ENCODE measurements at regions not wholly inside any gene's neighbourhood (a gene's known extent, or its start where the extent isn't known, plus 50 kb on each side); places are given as distances from the start of the nearest gene placed in this dataset.

- Mint-ChIP-seq H3K27me3 (ENCODE audit: unreplicated experiment) (peaks cover 7% of the 10 kb centered on the region), H3K27ac (ENCODE audit: unreplicated experiment) (no peak overlapping the region), H3K9me3 (ENCODE audit: unreplicated experiment) (no peaks in the 10 kb centered on the region), H3K36me3 (ENCODE audit: low read depth, unreplicated experiment) (no peaks in the 10 kb centered on the region), H3K4me3 (ENCODE audit: unreplicated experiment) (no peak overlapping the region), H3K4me1 (ENCODE audit: unreplicated experiment) (peaks cover 6% of the 10 kb centered on the region)
- DNase-seq (ENCODE audit: low spot score): no peak
- TF ChIP-seq CTCF (IDR thresholded peaks at IDR 0.05; ENCODE audit: unreplicated experiment): no peak
These were observed 200.3 kb downstream of the TEX36 start for GRCh38 chr10:125482637-125483036.

- TF ChIP-seq CTCF (IDR thresholded peaks at IDR 0.05; ENCODE audit: unreplicated experiment): no peak
- Mint-ChIP-seq H3K9me3 (ENCODE audit: unreplicated experiment) (no peaks in the 10 kb centered on the region), H3K27ac (ENCODE audit: unreplicated experiment) (no peak overlapping the region), H3K4me3 (ENCODE audit: unreplicated experiment) (no peak overlapping the region), H3K4me1 (ENCODE audit: unreplicated experiment) (peaks cover 6% of the 10 kb centered on the region), H3K27me3 (ENCODE audit: unreplicated experiment) (peaks cover 7% of the 10 kb centered on the region), H3K36me3 (ENCODE audit: low read depth, unreplicated experiment) (no peaks in the 10 kb centered on the region)
- DNase-seq (ENCODE audit: low spot score): no peak
These were observed 200.9 kb downstream of the TEX36 start for GRCh38 chr10:125482108-125482507.

- H3K4me1 Mint-ChIP-seq (ENCODE audit: unreplicated experiment): peaks cover 6% of the 10 kb centered on the region
- DNase-seq (ENCODE audit: low spot score): no peak
These were observed 203.9 kb downstream of the TEX36 start for GRCh38 chr10:125479059-125479458.

GRCh38 chr10:125475815-125476214 lies 207.1 kb downstream of the TEX36 start:
- Mint-ChIP-seq H3K4me1 (ENCODE audit: unreplicated experiment) (peaks cover 16% of the 10 kb centered on the region), H3K4me3 (ENCODE audit: unreplicated experiment) (no peak overlapping the region), H3K27ac (ENCODE audit: unreplicated experiment) (no peak overlapping the region), H3K27me3 (ENCODE audit: unreplicated experiment) (peaks cover 7% of the 10 kb centered on the region), H3K36me3 (ENCODE audit: low read depth, unreplicated experiment) (no peaks in the 10 kb centered on the region), H3K9me3 (ENCODE audit: unreplicated experiment) (no peaks in the 10 kb centered on the region)
- TF ChIP-seq CTCF (IDR thresholded peaks at IDR 0.05; ENCODE audit: unreplicated experiment): no peak
- DNase-seq (ENCODE audit: low spot score): no peak

More at GRCh38 chr10:125479059-125479458, 203.9 kb downstream of the TEX36 start:
- H3K36me3 Mint-ChIP-seq (ENCODE audit: low read depth, unreplicated experiment): no peaks in the 10 kb centered on the region
- no peak for TF ChIP-seq CTCF (IDR thresholded peaks at IDR 0.05; ENCODE audit: unreplicated experiment)
- H3K9me3 Mint-ChIP-seq (ENCODE audit: unreplicated experiment): no peaks in the 10 kb centered on the region
- no peak overlapping the region for H3K4me3 Mint-ChIP-seq (ENCODE audit: unreplicated experiment)
- H3K27me3 Mint-ChIP-seq (ENCODE audit: unreplicated experiment): peaks cover 5% of the 10 kb centered on the region
- H3K27ac Mint-ChIP-seq (ENCODE audit: unreplicated experiment): no peak overlapping the region

GRCh38 chr10:125473143-125473793 lies 209.7 kb downstream of the TEX36 start:
- Mint-ChIP-seq H3K4me1 (ENCODE audit: unreplicated experiment) (peaks cover 11% of the 10 kb centered on the region), H3K4me3 (ENCODE audit: unreplicated experiment) (no peak overlapping the region), H3K27ac (ENCODE audit: unreplicated experiment) (no peak overlapping the region), H3K9me3 (ENCODE audit: unreplicated experiment) (no peaks in the 10 kb centered on the region), H3K36me3 (ENCODE audit: low read depth, unreplicated experiment) (no peaks in the 10 kb centered on the region), H3K27me3 (ENCODE audit: unreplicated experiment) (peaks cover 2% of the 10 kb centered on the region)
- no peak for TF ChIP-seq CTCF (IDR thresholded peaks at IDR 0.05; ENCODE audit: unreplicated experiment)
- no peak for DNase-seq (ENCODE audit: low spot score)

Measured in endothelial cell (in vitro differentiated cells).